Mucosa of descending colon (tissue), 3 donors: ENCODE measurements at regions not wholly inside any gene's neighbourhood (a gene's known extent, or its start where the extent isn't known, plus 50 kb on each side); places are given as distances from the start of the nearest gene placed in this dataset.

ENCODE experiments used
- ATAC-seq: fragments of 200-7000 bp; cut with Tn5 transposase; one replicate; pipeline ENCODE4 v1.9.1; 2020; ENCODE audit warnings: mild to moderate bottlenecking, moderate library complexity
- DNase-seq, 3 donors: peaks; one replicate each; pipeline ENCODE4 v3.0.0-alpha.2; 2020
- H3K36me3 ChIP-seq: fragments of 200-600 bp; one replicate; pipeline ENCODE4 v1.8.0; 2021; ENCODE audit warnings: low read depth, mild to moderate bottlenecking
- H3K4me1 ChIP-seq: fragments of 200-600 bp; one replicate; pipeline ENCODE4 v1.8.0; 2021; ENCODE audit warnings: low read depth, mild to moderate bottlenecking
- H3K4me3 ChIP-seq: fragments of 200-600 bp; one replicate; pipeline ENCODE4 v1.8.0; 2021; ENCODE audit warnings: mild to moderate bottlenecking
- H3K9me3 ChIP-seq: fragments of 200-600 bp; one replicate; pipeline ENCODE4 v1.8.0; 2021; ENCODE audit warnings: mild to moderate bottlenecking
- CTCF ChIP-seq: fragments of 200-600 bp; IDR thresholded peaks from one replicate; pipeline ENCODE4 v1.8.0; 2022; ENCODE audit warnings: antibody characterized with exemption, mild to moderate bottlenecking
- intact Hi-C, 2 donors: fragments of 100-400 bp; cut with DNase I in 1 of 2; cut with micrococcal nuclease in 1 of 2; formaldehyde crosslinking; loops; one replicate each; pipeline versions ENCODE4 v1.11.0 to v1.11.1; 2022; cut with DNase I, micrococcal nuclease
- donor health status: DM: no; HTN: no; CAD: no; lungs with moderate emphysema.
- donor health status: DM: no; HTN: no; CAD: no.
- donor health status: DM: no; HTN: yes; CAD: no.

- ATAC-seq (no peak), DNase-seq (no peak)
- no peaks in the 10 kb centered on the region for H3K9me3 ChIP-seq
- intact Hi-C loops = no loop called here
- no peak for TF ChIP-seq CTCF
- H3K36me3 ChIP-seq = no peaks in the 10 kb centered on the region
- no peak overlapping the region for H3K4me3 ChIP-seq
- no peaks in the 10 kb centered on the region for H3K4me1 ChIP-seq
Measured at GRCh38 chr1:87236585-87236984, 92.1 kb upstream of the LMO4 start.

- DNase-seq = no peak
- no peak for ATAC-seq
- H3K4me1 ChIP-seq = no peaks in the 10 kb centered on the region
- intact Hi-C loops = no loop called here
- H3K36me3 ChIP-seq = no peaks in the 10 kb centered on the region
- no peaks in the 10 kb centered on the region for H3K9me3 ChIP-seq
- H3K4me3 ChIP-seq = no peak overlapping the region
- no peak for TF ChIP-seq CTCF
Measured at GRCh38 chr1:87239997-87240605, 88.6 kb upstream of the LMO4 start.

GRCh38 chr1:87240661-87241285, 87.9 kb upstream of the LMO4 start:
- Histone ChIP-seq H3K4me3 (no peak overlapping the region), H3K9me3 (no peaks in the 10 kb centered on the region), H3K36me3 (no peaks in the 10 kb centered on the region), H3K4me1 (no peaks in the 10 kb centered on the region)
- intact Hi-C loops = no loop called here
- TF ChIP-seq CTCF = no peak
- no peak for DNase-seq
- no peak for ATAC-seq

GRCh38 chr1:87242445-87243185, 86.1 kb upstream of the LMO4 start:
- Histone ChIP-seq H3K36me3 (no peaks in the 10 kb centered on the region), H3K4me1 (no peaks in the 10 kb centered on the region), H3K4me3 (no peak overlapping the region), H3K9me3 (no peaks in the 10 kb centered on the region)
- intact Hi-C loops = no loop called here
- no peak for TF ChIP-seq CTCF
- DNase-seq (no peak), ATAC-seq (no peak)

GRCh38 chr1:87243573-87243972, 85.1 kb upstream of the LMO4 start:
- TF ChIP-seq CTCF = no peak
- intact Hi-C loops = no loop called here
- Histone ChIP-seq H3K4me3 (no peak overlapping the region), H3K9me3 (no peaks in the 10 kb centered on the region), H3K36me3 (no peaks in the 10 kb centered on the region), H3K4me1 (no peaks in the 10 kb centered on the region)
- DNase-seq (no peak), ATAC-seq (no peak)
